Endothelial cell of umbilical vein (primary cell): ENCODE measurements at regions not wholly inside any gene's neighbourhood (a gene's known extent, or its start where the extent isn't known, plus 50 kb on each side); places are given as distances from the start of the nearest gene placed in this dataset.

Experiments
- BruUV-seq: library from RNA; stranded (reverse); fragments of 400-500 nt; replicated peaks from 2 replicates; lab custom pipeline; 2021; lab: Mats Ljungman, UMichigan
- CTCF ChIA-PET: fragments of 300-600, 350-600 bp; sonication (Branson Sonifier 250); formaldehyde crosslinking; loops from one replicate; lab custom pipeline; 2021; ENCODE audit warnings: antibody characterized with exemption, inconsistent platforms; lab: Charles Lee
- POLR2A ChIA-PET: fragments of 300-600, 350-600 bp; sonication (Branson Sonifier 250); formaldehyde crosslinking; loops from one replicate; lab custom pipeline; 2021; ENCODE audit warnings: antibody characterized with exemption, inconsistent platforms; lab: Charles Lee
- DNase-seq: peaks from one replicate; pipeline ENCODE4 v3.0.0-alpha.2; 2011; ENCODE audit warnings: low read depth, low spot score
- FAIRE-seq: peaks from 2 replicates; lab custom pipeline; 2011; peaks lifted over from hg19 to GRCh38; lab: Jason Lieb, UNC
- H2AFZ ChIP-seq: 2 replicates; pipeline ENCODE4 v1.6.0; 2012; ENCODE audit warnings: low read depth, low read length, control low read depth, inconsistent platforms
- H3K27ac ChIP-seq: 2 replicates; pipeline ENCODE4 v1.5.1; 2011; ENCODE audit warnings: low read depth, mild to moderate bottlenecking, control low read depth, low read length, moderate library complexity; ENCODE audit not compliant: insufficient read depth
- H3K27me3 ChIP-seq, 2 experiments: 2 replicates each; pipeline versions ENCODE4 v1.6.0 to v1.6.1; 2011; ENCODE audit warnings: low read length in 2 of 2, mixed read lengths in 1 of 2; ENCODE audit not compliant: control insufficient read depth in 2 of 2, insufficient read depth in 2 of 2
- H3K36me3 ChIP-seq, 2 experiments: 2 replicates in 1 of 2; 3 replicates in 1 of 2; pipeline ENCODE4 v1.5.1; 2011; ENCODE audit warnings: low read length in 2 of 2, mild to moderate bottlenecking in 1 of 2, moderate library complexity in 1 of 2; ENCODE audit not compliant: control insufficient read depth in 2 of 2, insufficient read depth in 2 of 2; ENCODE audit errors: extremely low read depth in 1 of 2
- H3K4me1 ChIP-seq: 3 replicates; pipeline ENCODE4 v1.5.1; 2011; ENCODE audit warnings: mild to moderate bottlenecking, low read length; ENCODE audit not compliant: control insufficient read depth, insufficient read depth; ENCODE audit errors: extremely low read depth
- H3K4me2 ChIP-seq: 2 replicates; pipeline ENCODE4 v1.6.1; 2011; ENCODE audit warnings: low read length, control low read depth, mixed read lengths; ENCODE audit not compliant: insufficient read depth
- H3K4me3 ChIP-seq, 3 experiments: fragments of 200-600 bp in 1 of 3; sonication (generic), shearing (Covaris generic) in 1 of 3; replicated peaks in 1 of 3; 2 replicates each; pipeline ENCODE4 v1.5.1; 2011 to 2016; ENCODE audit warnings: control low read depth in 3 of 3, low read length in 3 of 3, mild to moderate bottlenecking in 2 of 3, inconsistent platforms in 1 of 3, low read depth in 1 of 3, moderate library complexity in 1 of 3; ENCODE audit not compliant: insufficient read depth in 1 of 3
- H3K79me2 ChIP-seq: 2 replicates; pipeline ENCODE4 v1.6.0; 2012; ENCODE audit warnings: low read length, inconsistent platforms; ENCODE audit not compliant: control insufficient read depth, insufficient read depth
- H3K9ac ChIP-seq: replicated peaks from 2 replicates; pipeline ENCODE3; 2011; ENCODE audit warnings: low read length, control low read depth; ENCODE audit not compliant: insufficient read depth; ENCODE audit errors: extremely low read depth
- H3K9me1 ChIP-seq: replicated peaks from 3 replicates; pipeline ENCODE4 v1.6.0; 2011; ENCODE audit warnings: mild to moderate bottlenecking, low read length; ENCODE audit not compliant: control insufficient read depth, insufficient read depth; ENCODE audit errors: extremely low read depth
- H3K9me3 ChIP-seq: replicated peaks from 2 replicates; pipeline ENCODE4 v1.5.1; 2012; ENCODE audit warnings: low read length, inconsistent platforms; ENCODE audit not compliant: control insufficient read depth, insufficient read depth
- H4K20me1 ChIP-seq: replicated peaks from 2 replicates; pipeline ENCODE3; 2011; ENCODE audit warnings: mild to moderate bottlenecking, low read length; ENCODE audit not compliant: control insufficient read depth, insufficient read depth; ENCODE audit errors: extremely low read depth
- CTCF ChIP-seq, 2 donors: IDR thresholded peaks; 1 replicate in 1 of 2; 2 replicates in 1 of 2; pipeline ENCODE4 v1.5.1; 2011; ENCODE audit warnings: low read length in 2 of 2, mild to moderate bottlenecking in 2 of 2, moderate library complexity in 2 of 2, control low read depth in 1 of 2, inconsistent platforms in 1 of 2, low read depth in 1 of 2; ENCODE audit not compliant: insufficient read depth in 1 of 2; ENCODE audit errors: extremely low read depth in 1 of 2
- EZH2 ChIP-seq: IDR thresholded peaks from 2 replicates; pipeline ENCODE4 v1.6.1; 2012; ENCODE audit warnings: borderline replicate concordance, low read depth, mild to moderate bottlenecking, moderate library complexity, low read length, inconsistent platforms; ENCODE audit not compliant: severe bottlenecking
- FOS ChIP-seq: IDR thresholded peaks from 2 replicates; pipeline ENCODE4 v1.6.1; 2011; ENCODE audit warnings: mild to moderate bottlenecking, low read length, moderate library complexity, borderline replicate concordance; ENCODE audit not compliant: insufficient read depth
- GATA2 ChIP-seq: IDR thresholded peaks from 2 replicates; pipeline ENCODE4 v1.7.0; 2011; ENCODE audit warnings: low read depth, mild to moderate bottlenecking, moderate library complexity, mixed read lengths, low read length; ENCODE audit not compliant: insufficient read length, insufficient read depth
- JUN ChIP-seq: IDR thresholded peaks from 2 replicates; pipeline ENCODE4 v1.6.1; 2011; ENCODE audit warnings: borderline replicate concordance, low read depth; ENCODE audit not compliant: insufficient read length, insufficient read depth
- MAX ChIP-seq: IDR thresholded peaks from 2 replicates; pipeline ENCODE4 v1.6.1; 2011; ENCODE audit not compliant: insufficient read depth, insufficient read length
- MYC ChIP-seq: IDR thresholded peaks from one replicate; pipeline ENCODE4 v1.6.1; 2011; ENCODE audit warnings: mild to moderate bottlenecking, low read depth, low read length
- POLR2A ChIP-seq: IDR thresholded peaks from 2 replicates; pipeline ENCODE4 v1.6.1; 2012; ENCODE audit warnings: low read depth, mild to moderate bottlenecking, control low read depth, low read length
- POLR2AphosphoS5 ChIP-seq: IDR thresholded peaks from 2 replicates; pipeline ENCODE4 v1.6.1; 2012; ENCODE audit warnings: low read depth, mild to moderate bottlenecking, control low read depth, low read length, moderate library complexity; ENCODE audit not compliant: insufficient read depth
- dilution Hi-C: fragments of 300-500 bp; cut with MboI; formaldehyde crosslinking; loops from one replicate; pipeline ENCODE4 v1.15.0; 2019; ENCODE audit warnings: low sequenced_read_pairs; ENCODE audit not compliant: extremely low pct_ligation_motif_present
- intact Hi-C: fragments of 100-400 bp; cut with micrococcal nuclease; formaldehyde crosslinking; loops from one replicate; pipeline ENCODE4 v1.10.0; 2022

GRCh38 chr13:86109107-86109506, 309.9 kb upstream of the SLITRK6 start:
- intact Hi-C loops (no loop called here), dilution Hi-C loops (no loop called here)
- no peak overlapping the region for H3K9ac ChIP-seq
- no peak overlapping the region for H2AFZ ChIP-seq
- DNase-seq, result no peak
- H3K4me2 ChIP-seq, result no peak overlapping the region
- no peaks in the 10 kb centered on the region for H3K36me3 ChIP-seq
- no peaks in the 10 kb centered on the region for H3K27me3 ChIP-seq
- no peak overlapping the region for H3K4me3 ChIP-seq
- no TSS peak for BruUV-seq
- peaks cover 6% of the 10 kb centered on the region for H3K9me3 ChIP-seq
- TF ChIP-seq POLR2AphosphoS5 (no peak), POLR2A (no peak), GATA2 (no peak), CTCF (IDR thresholded peaks at IDR 0.05; ENCODE audit: extremely low read depth in 1 of 2, insufficient read depth in 1 of 2, low read depth in 1 of 2, low read length in 2 of 2) (no peak), MAX (no peak), JUN (no peak), EZH2 (no peak), MYC (no peak), FOS (no peak)
- no peaks in the 10 kb centered on the region for H3K9me1 ChIP-seq
- CTCF ChIA-PET, result no interaction called here
- no peak for FAIRE-seq
- POLR2A ChIA-PET, result no interaction called here
- H3K4me1 ChIP-seq, result no peaks in the 10 kb centered on the region
- H3K79me2 ChIP-seq, result no peaks in the 10 kb centered on the region
- no peaks in the 10 kb centered on the region for H4K20me1 ChIP-seq
- H3K27ac ChIP-seq, result no peak overlapping the region
